ENCODE measurements at regions not wholly inside any gene's neighbourhood (a gene's known extent, or its start where the extent isn't known, plus 50 kb on each side); places are given as distances from the start of the nearest gene placed in this dataset.
"Not testable (repeated sequence)": the region's sequence is repeated elsewhere in the genome, so short reads cannot be mapped to it uniquely, and the experiment has no call there.

GRCh38 chrX:88828011-88828410 is 81.0 kb downstream of the CPXCR1 start:
- Mint-ChIP-seq H3K9me3 (no peaks in the 10 kb centered on the region), H3K27me3 (no peaks in the 10 kb centered on the region), H3K4me1 (no peaks in the 10 kb centered on the region), H3K36me3 (ENCODE audit: low read depth) (no peaks in the 10 kb centered on the region), H3K4me3 (no peak overlapping the region), H3K27ac (no peak overlapping the region)
- POLR2A ChIA-PET: no interaction called here
- DNase-seq: no peak
- CTCF ChIA-PET: no interaction called here

DNA sequence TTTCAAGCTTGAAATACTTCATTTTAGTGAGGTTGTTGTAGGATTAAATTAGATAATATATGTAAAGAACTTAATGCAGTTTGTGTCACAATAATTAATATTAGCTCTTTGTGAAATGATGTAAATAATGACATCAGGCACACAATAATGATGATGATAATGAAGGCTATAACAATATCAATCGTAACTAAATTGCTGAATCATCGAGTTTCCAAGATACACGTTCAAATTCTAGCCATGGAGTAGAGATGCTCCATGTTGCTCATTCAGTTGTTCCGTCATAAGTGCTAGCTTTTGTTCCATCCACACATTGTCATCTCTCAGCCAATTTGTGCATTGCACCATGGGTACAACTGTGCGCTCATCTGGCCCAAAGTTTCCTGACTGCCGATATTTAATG is 83.1 kb downstream of the CPXCR1 start:
- Mint-ChIP-seq H3K4me3 (no peak overlapping the region), H3K27me3 (no peaks in the 10 kb centered on the region), H3K4me1 (no peaks in the 10 kb centered on the region), H3K36me3 (ENCODE audit: low read depth) (no peaks in the 10 kb centered on the region), H3K27ac (no peak overlapping the region), H3K9me3 (no peaks in the 10 kb centered on the region)
- ChIA-PET POLR2A (no interaction called here), CTCF (no interaction called here)
- DNase-seq: no peak

DNA sequence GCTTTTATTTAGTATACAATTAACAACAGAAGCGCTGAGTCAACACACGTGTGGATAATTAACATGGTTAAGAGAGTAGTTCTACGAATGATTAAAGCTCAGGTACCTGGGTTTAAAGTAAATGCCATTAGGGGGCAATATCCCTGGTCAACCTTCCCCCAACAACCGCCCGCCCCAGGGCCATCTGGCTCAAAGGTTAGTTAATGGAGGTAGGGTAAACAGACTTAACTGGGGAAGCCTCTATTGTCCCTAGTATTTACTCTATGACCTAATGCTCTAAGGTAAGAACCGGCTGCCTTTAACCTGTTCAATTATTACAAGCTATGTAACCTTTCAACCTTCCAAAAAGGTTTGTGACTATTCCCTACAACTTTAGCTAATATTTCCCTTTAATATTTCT is 90.7 kb downstream of the CPXCR1 start:
- not testable (repeated sequence) for H3K36me3 Mint-ChIP-seq (ENCODE audit: low read depth)

GRCh38 chrX:88838392-88838791 is 91.4 kb downstream of the CPXCR1 start:
- no peak for DNase-seq
- Mint-ChIP-seq H3K9me3 (peaks cover 3% of the 10 kb centered on the region), H3K27me3 (no peaks in the 10 kb centered on the region), H3K27ac (no peak overlapping the region), H3K4me3 (no peak overlapping the region), H3K36me3 (ENCODE audit: low read depth) (no peaks in the 10 kb centered on the region), H3K4me1 (no peaks in the 10 kb centered on the region)
- CTCF ChIA-PET: no interaction called here
- POLR2A ChIA-PET: no interaction called here

More for the DNA sequence above, 90.7 kb downstream of the CPXCR1 start:
- H3K4me3 Mint-ChIP-seq, POLR2A ChIA-PET, H3K9me3 Mint-ChIP-seq, H3K27ac Mint-ChIP-seq, H3K27me3 Mint-ChIP-seq, DNase-seq, H3K4me1 Mint-ChIP-seq: not testable (repeated sequence)
- CTCF ChIA-PET: interaction anchor here (0.5 kb wide), 1 partner anchor 266 kb away, joined by 3 read pairs; no protein-coding TSS in a partner anchor

GRCh38 chrX:88843841-88844240 is 96.8 kb downstream of the CPXCR1 start:
- POLR2A ChIA-PET; H3K4me3 Mint-ChIP-seq; DNase-seq; H3K27ac Mint-ChIP-seq; H3K9me3 Mint-ChIP-seq; H3K4me1 Mint-ChIP-seq; H3K36me3 Mint-ChIP-seq (ENCODE audit: low read depth); CTCF ChIA-PET; H3K27me3 Mint-ChIP-seq: not testable (repeated sequence)

DNA sequence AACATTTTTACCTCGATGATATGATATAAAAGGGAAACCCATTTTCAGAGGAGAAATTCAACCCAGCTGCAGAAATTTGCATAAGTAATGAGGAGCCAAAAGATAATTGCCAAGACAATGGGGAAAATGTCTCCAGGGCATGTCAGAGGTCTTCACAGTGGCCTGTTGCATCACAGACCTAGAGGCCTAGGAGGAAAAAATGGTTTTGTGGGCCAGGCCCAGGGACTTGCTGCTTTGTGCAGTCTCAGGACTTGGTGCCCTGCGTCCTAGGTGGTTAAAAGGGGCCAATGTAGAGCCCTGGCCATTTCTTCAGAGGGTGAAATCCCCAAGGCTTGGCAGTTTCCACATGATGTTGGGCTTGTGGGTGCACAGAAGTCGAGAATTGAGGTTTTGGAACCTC is 106.9 kb downstream of the CPXCR1 start:
- ChIA-PET POLR2A (no interaction called here), CTCF (no interaction called here)
- DNase-seq: no peak
- Mint-ChIP-seq H3K27me3 (no peaks in the 10 kb centered on the region), H3K4me3 (no peak overlapping the region), H3K36me3 (ENCODE audit: low read depth) (no peaks in the 10 kb centered on the region), H3K27ac (no peak overlapping the region), H3K4me1 (no peaks in the 10 kb centered on the region), H3K9me3 (no peaks in the 10 kb centered on the region)

- H3K9me3 Mint-ChIP-seq: no peaks in the 10 kb centered on the region
- no peaks in the 10 kb centered on the region for H3K27me3 Mint-ChIP-seq
- H3K4me3 Mint-ChIP-seq: no peak overlapping the region
- no peak overlapping the region for H3K27ac Mint-ChIP-seq
- POLR2A ChIA-PET: no interaction called here
- no peaks in the 10 kb centered on the region for H3K36me3 Mint-ChIP-seq (ENCODE audit: low read depth)
- CTCF ChIA-PET: no interaction called here
- DNase-seq: no peak
- no peaks in the 10 kb centered on the region for H3K4me1 Mint-ChIP-seq
Measured at GRCh38 chrX:88863726-88864125, 116.7 kb downstream of the CPXCR1 start.

DNA sequence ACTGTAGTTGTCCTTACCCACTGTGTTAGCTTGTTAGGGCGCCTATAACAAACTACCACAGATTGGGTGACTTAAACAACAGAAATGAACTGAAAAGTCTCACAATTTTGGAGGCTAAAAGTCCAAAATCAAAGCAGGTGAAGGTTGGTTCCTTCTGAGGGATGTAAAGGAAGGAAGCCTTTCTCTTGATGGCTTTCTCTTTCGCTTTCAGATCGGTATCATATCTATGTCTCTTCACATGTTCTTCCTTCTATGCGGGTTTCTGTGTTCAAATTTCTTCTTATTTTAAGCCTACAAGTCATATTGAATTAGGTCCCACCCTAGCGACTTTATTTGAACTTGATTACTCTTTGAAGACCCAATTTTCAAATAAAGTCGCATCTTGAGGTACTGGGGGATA is 118.6 kb downstream of the CPXCR1 start:
- ChIA-PET CTCF (no interaction called here), POLR2A (no interaction called here)
- no peaks in the 10 kb centered on the region for H3K9me3 Mint-ChIP-seq
- H3K36me3 Mint-ChIP-seq (ENCODE audit: low read depth): no peaks in the 10 kb centered on the region
- H3K4me3 Mint-ChIP-seq: no peak overlapping the region
- no peaks in the 10 kb centered on the region for H3K4me1 Mint-ChIP-seq
- DNase-seq: no peak
- no peak overlapping the region for H3K27ac Mint-ChIP-seq
- H3K27me3 Mint-ChIP-seq: no peaks in the 10 kb centered on the region

DNA sequence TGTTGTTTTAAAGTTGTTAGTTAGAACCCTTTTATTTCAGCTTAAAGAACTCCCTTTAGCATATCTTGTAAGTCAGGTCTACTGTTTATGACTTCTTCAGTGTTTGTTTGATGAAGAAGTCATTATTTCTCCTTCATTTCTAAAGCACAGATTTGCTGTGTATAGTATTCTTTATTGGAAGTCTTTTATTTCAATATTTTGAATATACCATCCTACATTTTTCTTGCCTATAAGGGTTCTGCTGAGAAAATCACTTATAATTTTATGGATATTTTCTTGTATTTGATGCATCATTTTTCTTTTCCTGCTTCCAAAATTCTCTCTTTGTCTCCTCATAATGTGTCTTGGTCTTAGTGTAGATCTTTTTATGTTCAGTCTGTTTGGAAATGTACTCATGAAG is 134.5 kb downstream of the CPXCR1 start:
- no peaks in the 10 kb centered on the region for H3K4me1 Mint-ChIP-seq
- no peak overlapping the region for H3K4me3 Mint-ChIP-seq
- no peaks in the 10 kb centered on the region for H3K9me3 Mint-ChIP-seq
- H3K27ac Mint-ChIP-seq: no peak overlapping the region
- no peaks in the 10 kb centered on the region for H3K36me3 Mint-ChIP-seq (ENCODE audit: low read depth)
- ChIA-PET CTCF (no interaction called here), POLR2A (no interaction called here)
- H3K27me3 Mint-ChIP-seq: no peaks in the 10 kb centered on the region
- DNase-seq: no peak

- no peak for DNase-seq
- Mint-ChIP-seq H3K27ac (no peak overlapping the region), H3K27me3 (no peaks in the 10 kb centered on the region), H3K9me3 (no peaks in the 10 kb centered on the region), H3K4me1 (no peaks in the 10 kb centered on the region), H3K36me3 (ENCODE audit: low read depth) (no peaks in the 10 kb centered on the region), H3K4me3 (no peak overlapping the region)
- ChIA-PET CTCF (no interaction called here), POLR2A (no interaction called here)
Measured at GRCh38 chrX:88883200-88883599, 136.2 kb downstream of the CPXCR1 start.

- no peak for DNase-seq
- Mint-ChIP-seq H3K4me3 (no peak overlapping the region), H3K27me3 (no peaks in the 10 kb centered on the region), H3K36me3 (ENCODE audit: low read depth) (no peaks in the 10 kb centered on the region), H3K4me1 (no peaks in the 10 kb centered on the region), H3K27ac (no peak overlapping the region), H3K9me3 (no peaks in the 10 kb centered on the region)
- CTCF ChIA-PET: no interaction called here
- POLR2A ChIA-PET: no interaction called here
Measured at GRCh38 chrX:88886908-88887307, 139.9 kb downstream of the CPXCR1 start.

DNA sequence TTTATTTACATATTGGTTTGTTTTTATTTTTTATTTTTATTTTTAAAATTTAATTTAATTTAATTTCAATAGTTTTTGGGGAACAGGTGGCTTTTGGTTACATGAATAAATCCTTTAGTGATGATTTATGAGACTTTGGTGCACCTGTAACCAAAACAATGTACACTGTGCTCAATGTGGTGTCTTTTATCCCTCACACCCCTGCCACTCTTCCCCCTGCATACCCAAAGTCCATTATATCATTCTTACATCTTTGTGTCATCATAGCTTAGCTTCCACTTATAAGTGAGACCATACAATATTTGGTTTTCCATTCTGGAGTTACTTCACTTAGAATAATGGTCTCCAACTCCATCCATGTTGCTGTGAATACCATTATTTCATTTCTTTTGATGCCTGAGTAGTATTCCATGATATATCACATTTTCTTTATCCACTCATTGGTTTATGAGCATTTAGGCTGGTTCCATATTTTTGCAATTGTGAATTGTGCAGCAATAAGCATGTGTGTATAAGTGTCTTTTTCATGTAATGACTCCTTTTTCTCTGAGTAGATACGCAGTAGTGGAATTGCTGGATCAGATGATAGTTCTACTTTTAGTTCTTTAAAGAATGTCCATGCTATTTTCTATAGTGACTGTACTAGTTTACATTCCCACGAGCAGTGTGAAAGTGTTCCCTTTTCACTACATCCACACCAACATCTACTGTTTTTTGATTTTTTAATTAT is 157.1 kb downstream of the CPXCR1 start:
- Mint-ChIP-seq H3K27ac (no peak overlapping the region), H3K36me3 (ENCODE audit: low read depth) (no peaks in the 10 kb centered on the region), H3K27me3 (no peaks in the 10 kb centered on the region), H3K4me3 (no peak overlapping the region), H3K4me1 (no peaks in the 10 kb centered on the region), H3K9me3 (no peaks in the 10 kb centered on the region)
- ChIA-PET CTCF (no interaction called here), POLR2A (no interaction called here)
- DNase-seq: no peak

- Mint-ChIP-seq H3K4me1 (no peaks in the 10 kb centered on the region), H3K27ac (no peak overlapping the region), H3K4me3 (no peak overlapping the region), H3K9me3 (peaks cover 3% of the 10 kb centered on the region), H3K27me3 (no peaks in the 10 kb centered on the region), H3K36me3 (ENCODE audit: low read depth) (no peaks in the 10 kb centered on the region)
- ChIA-PET POLR2A (no interaction called here), CTCF (no interaction called here)
- DNase-seq: no peak
Measured at GRCh38 chrX:88908056-88908455, 161.0 kb downstream of the CPXCR1 start.

- DNase-seq: no peak
- POLR2A ChIA-PET: no interaction called here
- H3K27me3 Mint-ChIP-seq: no peaks in the 10 kb centered on the region
- peaks cover 2% of the 10 kb centered on the region for H3K9me3 Mint-ChIP-seq
- H3K27ac Mint-ChIP-seq: no peak overlapping the region
- no peak overlapping the region for H3K4me3 Mint-ChIP-seq
- H3K4me1 Mint-ChIP-seq: no peaks in the 10 kb centered on the region
- no peaks in the 10 kb centered on the region for H3K36me3 Mint-ChIP-seq (ENCODE audit: low read depth)
- CTCF ChIA-PET: no interaction called here
Measured at GRCh38 chrX:88937616-88938015, 190.6 kb downstream of the CPXCR1 start.
